ENCODE measurements at regions not wholly inside any gene's neighbourhood (a gene's known extent, or its start where the extent isn't known, plus 50 kb on each side); places are given as distances from the start of the nearest gene placed in this dataset.
"Not testable (repeated sequence)": the region's sequence is repeated elsewhere in the genome, so short reads cannot be mapped to it uniquely, and the experiment has no call there.

GRCh38 chr9:93879662-93880407 lies 75.3 kb downstream of the BARX1 start:
- not testable (repeated sequence) for DNase-seq

- no peak for DNase-seq
Observed at GRCh38 chr9:93875330-93875729, 79.8 kb downstream of the BARX1 start.

- DNase-seq, result no peak
Observed at GRCh38 chr9:93874242-93874641, 80.9 kb downstream of the BARX1 start.

GRCh38 chr9:93871286-93871685 lies 83.9 kb downstream of the BARX1 start:
- DNase-seq, result no peak

- DNase-seq, result no peak
Observed at GRCh38 chr9:93869863-93870262, 85.3 kb downstream of the BARX1 start.

GRCh38 chr9:93869088-93869487 lies 86.1 kb downstream of the BARX1 start:
- DNase-seq, result no peak

GRCh38 chr9:93865716-93866115 lies 89.4 kb downstream of the BARX1 start:
- no peak for DNase-seq

GRCh38 chr9:93865245-93865644 lies 89.9 kb downstream of the BARX1 start:
- DNase-seq, result no peak

- no peak for DNase-seq
Observed at GRCh38 chr9:93864840-93865239, 90.3 kb downstream of the BARX1 start.

GRCh38 chr9:93864032-93864431 lies 91.1 kb downstream of the BARX1 start:
- peak; percentile 22 for DNase-seq

- no peak for DNase-seq
Observed at GRCh38 chr9:93862877-93863545, 92.1 kb downstream of the BARX1 start.

GRCh38 chr9:93861736-93862358 lies 93.3 kb downstream of the BARX1 start:
- no peak for DNase-seq

GRCh38 chr9:93860694-93861658 lies 94.2 kb downstream of the BARX1 start:
- DNase-seq, result no peak

GRCh38 chr9:93859431-93860215 lies 95.5 kb downstream of the BARX1 start:
- DNase-seq, result no peak

- DNase-seq, result no peak
Observed at GRCh38 chr9:93857528-93857927, 97.6 kb downstream of the BARX1 start.

- DNase-seq, result no peak
Observed at GRCh38 chr9:93852728-93853127, 102.4 kb downstream of the BARX1 start.

GRCh38 chr9:93846349-93846748 lies 108.8 kb downstream of the BARX1 start:
- no peak for DNase-seq

GRCh38 chr9:93843396-93843795 lies 111.8 kb downstream of the BARX1 start:
- DNase-seq, result no peak

- DNase-seq, result no peak
Observed at GRCh38 chr9:93830606-93831005, 124.5 kb downstream of the BARX1 start.

- DNase-seq, result no peak
Observed at GRCh38 chr9:93830012-93830596, 125.1 kb downstream of the BARX1 start.
